ENCODE measurements at regions not wholly inside any gene's neighbourhood (a gene's known extent, or its start where the extent isn't known, plus 50 kb on each side); places are given as distances from the start of the nearest gene placed in this dataset.

DNA sequence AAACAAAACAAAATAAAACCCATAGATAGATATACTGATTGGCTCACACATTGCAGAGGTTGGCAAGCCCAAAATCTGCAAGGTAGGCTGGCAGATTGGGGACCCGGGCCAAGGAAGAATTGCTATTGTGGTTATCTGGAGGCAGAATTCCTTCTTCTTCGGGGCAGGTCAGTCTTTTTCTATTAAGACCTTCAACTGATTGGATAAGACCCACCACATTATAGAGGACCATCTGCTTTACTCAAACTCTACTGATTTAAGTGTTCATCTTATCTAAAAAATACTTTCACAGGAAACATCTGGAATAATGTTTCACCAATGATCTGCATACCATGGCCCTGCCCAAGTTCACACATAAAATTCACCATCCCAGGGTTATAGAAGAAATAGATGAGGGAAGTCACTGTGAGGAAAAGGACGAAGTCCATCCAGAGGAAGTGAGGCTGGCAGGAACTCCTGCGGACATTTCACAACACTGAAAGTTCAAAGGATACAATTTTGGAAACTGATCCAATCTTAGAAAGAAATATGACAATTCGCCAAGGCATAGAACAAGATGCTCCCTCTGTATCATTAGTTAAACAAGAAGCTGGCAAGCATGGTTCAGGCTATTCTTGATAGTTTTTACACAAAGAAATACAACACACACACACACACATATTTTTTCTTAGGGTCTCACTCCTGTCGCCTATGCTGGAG lies 127.6 kb upstream of the MED13L start:
- no peak for DNase-seq

DNA sequence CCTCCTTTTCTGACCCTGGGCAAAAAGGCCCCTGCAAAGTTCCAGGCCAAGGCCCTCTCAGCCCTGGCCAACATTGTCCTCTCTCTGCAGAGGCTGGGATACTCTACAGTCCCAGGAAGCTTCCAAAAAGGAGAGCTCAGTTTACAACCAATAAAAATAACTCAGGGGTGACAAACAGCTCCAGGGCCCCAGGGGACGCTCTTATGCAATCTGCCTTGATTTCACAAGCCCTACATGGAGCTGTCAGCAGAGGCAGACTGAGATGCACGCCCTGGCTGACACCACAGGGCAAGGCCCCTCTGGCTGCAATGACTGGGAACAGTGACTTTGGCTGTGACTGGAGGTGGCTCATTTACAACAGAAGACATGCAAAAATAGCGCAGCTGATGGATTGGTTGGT lies 129.0 kb upstream of the MED13L start:
- DNase-seq, result no peak

DNA sequence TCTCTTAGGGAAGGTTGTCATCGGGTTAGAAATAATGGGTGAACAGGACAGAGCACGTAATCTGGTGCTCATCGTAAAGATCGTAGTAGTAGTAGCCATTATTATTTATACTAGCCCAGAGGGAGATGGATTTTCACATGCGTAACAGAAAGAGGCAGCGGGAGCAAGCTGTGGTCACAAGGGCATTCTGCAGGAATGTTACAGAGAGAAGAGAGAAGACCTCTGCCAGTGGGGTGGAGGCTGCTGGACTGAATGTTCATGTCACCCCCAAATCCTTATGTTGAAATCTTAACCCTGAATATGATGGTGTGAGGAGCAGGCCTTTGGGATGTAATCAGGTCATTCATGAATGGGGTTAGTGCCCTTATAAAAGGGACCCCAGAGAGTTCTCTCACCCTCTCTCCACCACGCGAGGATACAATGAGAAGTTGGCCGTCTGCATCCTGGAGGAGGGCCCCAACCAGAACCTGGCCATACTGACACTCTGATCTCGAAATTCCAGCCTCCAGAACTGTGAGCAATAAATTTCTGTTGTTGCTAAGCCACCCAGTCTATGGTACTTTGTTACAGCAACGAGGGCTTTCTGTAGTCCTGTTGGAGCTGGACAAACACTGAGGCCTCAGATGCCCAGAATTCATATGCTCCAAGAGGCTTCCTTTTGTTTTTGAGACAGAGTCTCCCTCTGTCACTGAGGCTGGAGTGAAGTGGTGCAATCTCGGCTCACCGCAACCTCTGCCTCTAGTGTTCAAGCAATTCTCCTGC lies 131.2 kb upstream of the MED13L start:
- DNase-seq, result no peak

GRCh38 chr12:116411977-116412376 lies 134.5 kb upstream of the MED13L start:
- no peak for DNase-seq

DNA sequence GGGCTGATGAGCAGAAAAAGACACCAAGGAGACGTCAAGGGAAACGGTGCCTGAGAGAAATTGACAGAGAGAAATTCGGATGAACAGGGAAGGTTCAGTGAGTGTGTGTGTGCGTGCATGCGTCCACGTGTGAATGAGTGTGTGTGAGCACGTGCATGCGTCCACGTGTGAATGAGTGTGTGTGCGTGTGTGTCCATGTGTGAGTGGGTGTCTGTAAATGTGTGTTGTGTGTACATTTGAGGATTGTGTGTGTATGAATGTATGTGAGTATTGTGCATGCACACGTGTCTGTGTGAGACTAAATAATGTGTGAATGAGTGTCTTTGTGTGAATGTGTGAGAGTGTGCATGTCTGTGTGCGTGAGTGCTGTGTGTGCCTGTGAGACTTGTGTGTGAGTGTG lies 137.4 kb upstream of the MED13L start:
- DNase-seq, result no peak

DNA sequence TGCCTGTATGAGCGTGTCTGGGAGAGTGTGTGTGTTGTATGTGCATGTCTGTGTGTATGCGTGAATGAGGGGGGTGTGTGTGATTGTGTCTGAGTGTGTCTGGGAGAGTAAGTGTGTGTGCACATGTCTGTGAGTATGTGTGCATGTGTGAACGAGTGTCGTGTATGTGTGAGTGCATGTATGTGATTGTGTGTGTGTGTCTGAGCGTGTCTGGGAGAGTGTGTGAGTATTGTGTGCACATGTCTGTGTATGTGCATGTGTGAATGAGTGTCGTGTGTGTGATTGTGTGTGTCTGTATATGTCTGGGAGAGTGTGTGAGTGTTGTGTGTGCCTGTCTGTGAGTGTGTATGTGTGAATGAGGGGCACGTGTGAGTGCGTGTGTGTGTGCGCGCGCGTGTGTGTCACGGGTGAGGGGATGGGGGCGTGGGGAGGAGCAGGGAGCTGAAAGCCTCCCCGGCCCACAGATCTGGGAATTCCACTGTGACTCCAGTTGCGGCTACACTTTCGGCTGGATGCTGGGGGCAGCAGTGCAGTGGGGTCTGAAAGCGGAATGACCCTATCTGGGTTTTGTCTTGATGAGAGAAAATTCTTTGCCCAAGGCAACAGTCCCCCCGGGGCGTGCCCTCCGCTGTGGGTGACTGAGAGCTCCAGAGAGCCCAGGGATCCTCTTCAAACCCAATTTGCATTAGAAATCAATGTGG lies 138.1 kb upstream of the MED13L start:
- no peak for DNase-seq

DNA sequence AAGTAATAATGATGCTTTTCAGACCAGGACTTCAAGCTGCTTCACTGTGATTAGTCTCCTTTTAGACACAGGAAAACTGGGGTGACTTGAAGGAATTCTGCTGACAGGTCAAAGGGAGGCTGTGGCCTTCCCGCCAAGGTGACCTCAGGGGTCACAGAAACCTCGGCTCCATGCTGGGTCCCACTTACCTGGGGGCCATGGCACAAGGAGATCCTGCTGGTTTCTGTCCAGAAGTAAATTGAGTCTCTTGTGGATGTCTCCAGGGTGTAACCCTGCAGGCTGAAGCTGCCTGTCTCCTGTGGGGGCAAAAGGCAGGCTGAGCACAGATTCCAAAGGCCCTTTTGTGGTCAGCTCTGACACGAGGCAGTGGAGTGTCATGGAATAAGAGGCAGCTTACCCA lies 138.7 kb upstream of the MED13L start:
- no peak for DNase-seq

DNA sequence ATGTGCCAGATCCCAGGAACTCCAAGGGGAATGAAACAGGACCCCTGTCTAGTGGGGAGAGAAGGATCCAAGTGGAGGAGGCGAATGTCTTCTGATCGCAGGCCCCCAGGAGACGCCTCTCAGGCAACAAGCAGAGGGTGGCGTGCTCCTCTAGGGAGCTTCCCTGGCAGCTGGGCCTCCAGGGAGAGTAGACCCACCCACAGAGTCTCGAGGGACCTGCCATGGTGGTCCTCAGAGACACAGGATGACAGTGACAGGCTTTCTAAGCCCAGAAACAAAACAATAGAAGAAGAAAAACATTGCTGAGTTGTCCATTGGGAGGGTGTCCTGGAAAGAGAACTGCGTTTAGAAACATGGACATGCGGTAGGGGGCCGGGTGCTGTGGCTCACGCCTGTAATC lies 140.6 kb upstream of the MAP1LC3B2 start:
- no peak for DNase-seq

GRCh38 chr12:116420227-116420880 lies 138.8 kb upstream of the MAP1LC3B2 start:
- DNase-seq, result no peak

DNA sequence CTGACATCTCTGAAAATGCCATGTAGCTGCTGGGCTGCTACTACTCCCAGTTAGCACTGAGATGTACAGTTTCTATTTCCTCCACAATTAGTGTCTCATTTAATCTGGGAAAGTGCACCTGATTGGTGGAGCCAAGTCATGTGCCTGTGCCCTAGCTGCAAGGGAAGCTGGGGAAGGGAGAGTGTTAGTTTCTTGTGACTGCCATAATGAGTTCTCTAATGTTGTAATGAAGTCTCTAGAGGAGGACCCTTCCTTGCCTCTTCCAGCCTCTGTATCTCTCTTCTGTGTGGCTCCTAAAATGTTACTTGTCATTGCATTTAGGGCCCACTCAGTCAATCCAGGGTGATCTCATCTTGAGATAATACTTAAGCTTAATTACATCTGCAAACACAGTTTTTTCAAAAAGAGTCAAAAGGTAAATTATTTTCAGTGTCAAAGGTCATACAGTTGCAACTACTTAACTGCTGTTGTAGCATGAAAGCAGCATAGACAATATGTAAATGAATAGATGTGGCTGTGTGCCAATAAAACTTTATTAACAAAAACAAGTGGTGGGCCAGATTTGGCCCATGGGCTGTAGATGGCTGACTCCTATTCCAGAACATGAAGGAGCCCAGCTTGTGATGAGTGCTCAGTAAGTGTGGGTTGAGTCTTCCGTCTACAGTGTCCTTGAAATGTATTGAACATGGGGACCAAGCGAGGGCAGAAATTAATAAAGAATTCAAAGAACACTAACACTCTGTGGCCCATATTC lies 137.2 kb upstream of the MAP1LC3B2 start:
- DNase-seq, result no peak

- no peak for DNase-seq
Observed at GRCh38 chr12:116423094-116423493, 136.1 kb upstream of the MAP1LC3B2 start.

DNA sequence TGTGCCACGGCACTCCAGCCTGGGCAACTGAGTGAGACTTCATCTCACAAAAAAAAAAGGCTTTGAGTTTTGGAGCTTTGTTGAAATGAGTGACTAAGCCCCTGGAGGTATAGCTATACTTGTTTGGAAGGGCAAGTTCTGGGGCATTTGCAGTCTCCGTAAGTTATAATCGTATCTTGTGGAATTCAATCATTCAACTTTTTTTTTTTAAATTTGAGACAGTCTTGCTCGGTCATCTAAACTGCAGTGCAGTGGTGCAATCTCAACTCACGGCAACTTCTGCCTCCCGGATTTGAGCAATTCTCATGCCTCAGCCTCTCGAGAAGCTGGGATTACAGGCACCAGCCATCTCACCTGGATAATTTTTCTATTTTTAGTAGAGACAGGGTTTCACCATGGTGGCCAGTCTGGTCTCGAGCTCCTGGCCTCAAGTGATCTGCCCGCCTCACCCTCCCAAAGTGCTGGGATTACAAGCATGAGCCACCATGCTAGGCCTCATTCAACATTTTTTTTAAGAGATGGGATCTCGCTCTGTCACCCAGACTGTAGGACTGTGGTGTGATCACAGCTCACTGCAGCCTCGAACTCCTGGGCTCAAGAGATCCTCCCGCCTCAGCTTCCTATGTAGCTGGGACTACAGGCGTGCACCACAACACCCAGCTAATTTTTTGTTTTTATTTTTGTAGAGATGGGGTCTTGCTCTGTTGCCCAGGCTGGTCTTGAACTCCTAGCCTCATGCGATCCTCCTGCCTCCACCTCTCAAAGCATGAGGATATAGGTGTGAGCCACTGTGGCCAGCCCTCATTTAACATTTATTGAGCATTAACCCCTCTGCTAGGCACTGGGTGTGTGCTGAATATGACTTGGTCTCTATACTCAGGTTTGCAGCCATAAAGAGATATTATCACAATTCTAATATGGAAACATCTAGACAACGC lies 133.7 kb upstream of the MAP1LC3B2 start:
- DNase-seq, result no peak

DNA sequence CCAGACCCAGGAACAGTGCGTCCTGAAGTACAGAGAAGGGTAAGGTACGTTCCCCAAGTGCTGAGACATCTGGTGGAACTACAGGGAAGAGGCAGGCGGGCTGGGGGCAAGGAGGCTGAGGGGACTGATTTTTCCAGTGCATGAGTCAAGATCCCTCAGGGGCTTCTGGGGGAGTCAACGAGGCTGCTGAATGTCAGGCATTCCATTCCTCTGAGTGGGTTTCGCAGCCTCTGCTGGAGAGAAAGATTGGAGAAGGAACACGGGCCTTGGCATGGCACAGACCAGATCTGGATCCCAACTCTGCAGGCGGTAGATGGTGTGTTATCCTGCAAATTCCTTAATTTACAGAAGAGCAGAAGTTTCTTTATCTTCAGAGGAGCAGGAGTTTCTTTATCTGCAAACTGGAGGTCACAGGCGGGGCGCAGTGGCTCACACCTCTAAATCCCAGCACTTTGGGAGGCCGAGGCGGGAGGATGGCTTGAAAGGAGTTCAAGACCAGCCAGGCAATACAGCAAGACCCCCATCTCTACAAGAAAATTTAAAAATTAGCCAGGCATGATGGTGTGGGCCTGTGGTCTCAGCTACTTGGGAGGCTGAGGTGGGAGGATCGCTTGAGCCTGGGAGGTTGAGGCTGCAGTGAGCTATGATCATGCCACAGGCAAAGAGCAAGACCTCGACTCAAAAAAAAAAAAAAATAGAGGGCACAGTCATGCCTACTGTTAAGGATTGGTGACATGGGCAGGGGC lies 132.6 kb upstream of the MAP1LC3B2 start:
- DNase-seq, result no peak

DNA sequence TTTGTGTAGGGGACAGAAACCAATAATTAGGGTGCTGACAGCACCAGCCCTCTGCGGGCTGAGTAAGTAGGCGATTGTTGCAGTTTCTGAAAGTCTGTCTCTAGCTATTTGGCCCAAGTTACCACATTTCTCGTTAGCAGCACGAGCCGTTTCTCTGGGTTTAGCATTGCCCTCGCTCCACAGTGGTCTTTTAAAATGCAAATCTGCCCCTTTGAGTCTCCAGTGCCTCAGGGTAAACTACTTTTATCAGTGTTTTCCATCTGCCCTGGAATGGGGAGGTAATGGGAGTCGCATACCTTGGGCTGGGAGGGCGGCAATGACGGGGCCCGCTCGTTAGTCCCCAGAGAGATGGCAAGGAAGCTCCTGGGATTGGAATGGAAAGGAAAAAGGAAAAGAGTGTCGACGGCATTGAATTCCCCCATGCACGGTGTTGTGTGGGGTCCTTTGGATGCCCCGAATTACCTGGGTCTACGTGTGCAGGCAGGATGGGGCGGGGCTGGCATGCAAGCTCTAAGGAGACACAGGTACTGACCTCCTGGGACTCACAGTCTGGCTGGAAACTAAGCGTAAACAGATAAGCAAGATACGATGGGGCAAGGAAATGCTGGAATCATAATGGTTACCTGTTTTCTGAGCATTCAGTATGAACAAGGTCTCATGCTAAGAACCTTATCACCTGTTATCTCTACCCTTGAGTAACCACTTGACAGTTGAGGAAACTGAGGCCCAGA lies 131.8 kb upstream of the MAP1LC3B2 start:
- no peak for DNase-seq

GRCh38 chr12:116429826-116430360 lies 129.3 kb upstream of the MAP1LC3B2 start:
- DNase-seq, result no peak

DNA sequence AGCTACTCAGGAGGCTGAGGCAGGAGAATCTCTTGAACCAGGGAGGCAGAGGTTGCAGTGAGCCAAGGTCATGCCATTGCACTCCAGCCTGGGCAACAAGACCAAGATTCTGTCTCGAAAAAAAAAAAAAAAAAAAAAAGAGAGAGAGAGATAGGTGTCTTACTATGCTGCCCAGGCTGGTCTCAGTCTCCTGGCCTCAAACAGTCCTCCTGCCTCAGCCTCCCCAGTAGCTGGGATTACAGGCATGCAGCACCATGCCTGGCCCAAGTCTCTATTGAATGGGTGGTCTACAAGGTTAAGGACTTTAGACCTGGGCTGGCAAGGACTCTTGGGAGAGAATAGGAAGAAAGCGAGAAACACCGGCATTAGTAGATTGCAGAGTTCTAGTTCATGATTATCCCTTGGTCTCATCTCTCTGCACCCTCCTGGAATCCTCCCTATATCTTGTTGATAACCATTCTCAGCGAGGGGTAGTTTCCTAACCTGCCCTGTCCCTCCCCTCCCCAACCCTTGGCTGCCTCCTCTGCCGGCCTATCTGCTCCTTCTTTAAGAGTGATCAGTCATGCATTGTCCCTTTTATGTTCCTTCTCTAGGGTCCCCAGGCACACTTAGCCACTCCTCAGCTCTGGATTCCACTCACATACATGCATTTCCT lies 128.1 kb upstream of the MAP1LC3B2 start:
- DNase-seq, result no peak

DNA sequence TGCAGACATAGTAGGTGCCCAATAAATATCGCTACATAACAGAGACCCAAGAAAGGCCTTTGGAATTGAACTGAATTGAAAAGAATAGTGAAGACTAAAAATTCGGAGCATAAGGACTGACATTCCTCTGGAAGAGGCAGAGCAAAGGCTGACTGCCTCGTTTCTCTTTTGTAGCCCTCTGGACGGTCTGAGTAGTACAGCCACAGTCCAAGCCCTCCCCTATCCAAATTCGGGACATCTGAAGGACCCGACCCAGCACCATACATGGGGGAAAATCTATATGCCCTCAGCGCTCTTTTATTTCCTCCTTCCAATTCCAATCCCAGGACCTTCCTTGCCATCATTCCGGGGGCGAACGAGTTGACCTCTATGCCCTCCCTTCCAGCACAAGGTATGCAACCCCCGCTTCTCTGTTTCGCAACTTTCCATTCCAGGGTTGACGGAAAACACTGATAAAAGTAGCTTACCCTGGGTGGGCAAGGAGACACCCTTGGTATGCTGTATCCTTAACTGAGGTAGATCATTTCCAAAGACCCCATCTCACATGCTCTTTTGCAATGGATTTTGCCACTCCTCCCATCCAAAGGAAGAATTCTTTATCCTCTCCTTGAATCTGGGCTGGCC lies 127.4 kb upstream of the MAP1LC3B2 start:
- DNase-seq, result no peak

DNA sequence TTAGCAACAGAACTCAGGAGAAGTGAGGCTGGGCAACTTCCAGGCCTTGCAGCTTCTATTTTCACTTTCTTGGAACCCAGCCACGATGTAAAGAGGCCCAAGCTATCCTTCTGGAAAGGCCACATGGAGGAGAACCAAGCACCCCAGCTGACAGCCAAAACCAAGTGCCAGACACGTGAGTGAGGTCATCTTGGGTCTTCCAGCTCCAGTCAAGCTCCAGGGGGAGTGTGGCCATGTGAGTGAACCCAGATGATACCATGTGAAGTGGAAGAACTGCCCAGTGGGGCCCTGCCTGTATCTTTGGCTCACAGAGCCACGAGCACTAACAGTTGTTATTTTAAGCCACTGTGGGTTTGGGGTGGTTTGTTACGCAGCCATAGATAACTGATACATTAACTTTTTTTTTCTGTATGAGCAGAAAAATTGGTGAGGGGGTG lies 126.8 kb upstream of the MAP1LC3B2 start:
- no peak for DNase-seq

- no peak for DNase-seq
Observed at GRCh38 chr12:116433249-116433648, 125.9 kb upstream of the MAP1LC3B2 start.

Data from CD4-positive, alpha-beta T cell treated with Interleukin-17A for 4 hours (primary cell).